GM18907 (cell line): ENCODE measurements at regions not wholly inside any gene's neighbourhood (a gene's known extent, or its start where the extent isn't known, plus 50 kb on each side); places are given as distances from the start of the nearest gene placed in this dataset.

Experiments used
- ATAC-seq: cut with Tn5 transposase; IDR thresholded peaks from one replicate; pipeline ENCODE4 v1.9.1; 2021; ENCODE audit warnings: mild to moderate bottlenecking, moderate library complexity; ENCODE audit not compliant: unreplicated experiment

- no peak for ATAC-seq
Measured at GRCh38 chr2:180169474-180169873, 162.4 kb upstream of the CWC22 start.

- ATAC-seq: no peak
Measured at GRCh38 chr2:180161415-180161814, 154.3 kb upstream of the CWC22 start.

- ATAC-seq: no peak
Measured at GRCh38 chr2:180159921-180160320, 152.8 kb upstream of the CWC22 start.

GRCh38 chr2:180158961-180159360 is 151.9 kb upstream of the CWC22 start:
- no peak for ATAC-seq

GRCh38 chr2:180156651-180157050 is 149.6 kb upstream of the CWC22 start:
- ATAC-seq: no peak

GRCh38 chr2:180150606-180151005 is 143.5 kb upstream of the CWC22 start:
- no peak for ATAC-seq

GRCh38 chr2:180146541-180146940 is 139.4 kb upstream of the CWC22 start:
- ATAC-seq: no peak

- no peak for ATAC-seq
Measured at GRCh38 chr2:180146114-180146513, 139.0 kb upstream of the CWC22 start.

- no peak for ATAC-seq
Measured at GRCh38 chr2:180145163-180145562, 138.1 kb upstream of the CWC22 start.

GRCh38 chr2:180144338-180144813 is 137.3 kb upstream of the CWC22 start:
- no peak for ATAC-seq

GRCh38 chr2:180143633-180144337 is 136.7 kb upstream of the CWC22 start:
- no peak for ATAC-seq

GRCh38 chr2:180141600-180141999 is 134.5 kb upstream of the CWC22 start:
- ATAC-seq: no peak

- ATAC-seq: no peak
Measured at GRCh38 chr2:180133736-180134135, 126.6 kb upstream of the CWC22 start.

GRCh38 chr2:180130403-180130802 is 123.3 kb upstream of the CWC22 start:
- no peak for ATAC-seq

- no peak for ATAC-seq
Measured at GRCh38 chr2:180128861-180129260, 121.8 kb upstream of the CWC22 start.

- peak; percentile 82 for ATAC-seq
Measured at GRCh38 chr2:180125245-180125962, 118.3 kb upstream of the CWC22 start.

- ATAC-seq: peak; percentile 76
Measured at GRCh38 chr2:180124273-180125139, 117.4 kb upstream of the CWC22 start.

GRCh38 chr2:180122874-180123273 is 115.8 kb upstream of the CWC22 start:
- no peak for ATAC-seq

GRCh38 chr2:180115675-180116074 is 108.6 kb upstream of the CWC22 start:
- no peak for ATAC-seq

GRCh38 chr2:180115269-180115668 is 108.2 kb upstream of the CWC22 start:
- ATAC-seq: no peak

- no peak for ATAC-seq
Measured at GRCh38 chr2:180111901-180112300, 104.8 kb upstream of the CWC22 start.
